Frontal cortex (tissue), 3 donors: ENCODE measurements at regions not wholly inside any gene's neighbourhood (a gene's known extent, or its start where the extent isn't known, plus 50 kb on each side); places are given as distances from the start of the nearest gene placed in this dataset.
"Not testable (repeated sequence)": the region's sequence is repeated elsewhere in the genome, so short reads cannot be mapped to it uniquely, and the experiment has no call there.

Experiments
- DNase-seq, 2 donors: peaks; one replicate each; pipeline ENCODE4 v3.0.0; 2012; ENCODE audit warnings: low spot score in 2 of 2
- FAIRE-seq: peaks from 2 replicates; lab custom pipeline; 2012; peaks lifted over from hg19 to GRCh38; lab: Jason Lieb, UNC
- donor health status: control.
- donor health status: control.
- donor health status: control.

GRCh38 chr14:30063746-30064145, 136.1 kb upstream of the PRKD1 start:
- FAIRE-seq, result no peak
- no peak for DNase-seq

DNA sequence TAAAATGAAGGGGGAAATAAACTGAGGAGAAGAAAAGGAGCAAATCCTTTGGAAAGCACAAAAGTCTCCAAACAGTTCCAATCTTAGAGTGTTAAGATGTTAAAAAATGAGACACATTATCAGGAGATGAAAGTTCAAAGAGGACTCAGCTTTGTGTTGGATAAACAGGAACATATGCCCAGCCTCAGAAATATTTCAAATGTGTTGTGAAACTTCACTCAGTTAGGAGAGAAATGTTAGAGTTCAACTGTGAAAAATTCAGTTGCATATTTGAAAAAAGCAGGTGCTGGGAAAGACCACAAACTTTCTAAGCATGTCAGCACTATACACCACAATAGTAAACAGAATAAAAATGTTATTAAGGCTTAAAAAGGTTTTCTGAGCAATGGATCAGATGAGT, 136.8 kb upstream of the PRKD1 start:
- DNase-seq, result no peak
- FAIRE-seq, result no peak

DNA sequence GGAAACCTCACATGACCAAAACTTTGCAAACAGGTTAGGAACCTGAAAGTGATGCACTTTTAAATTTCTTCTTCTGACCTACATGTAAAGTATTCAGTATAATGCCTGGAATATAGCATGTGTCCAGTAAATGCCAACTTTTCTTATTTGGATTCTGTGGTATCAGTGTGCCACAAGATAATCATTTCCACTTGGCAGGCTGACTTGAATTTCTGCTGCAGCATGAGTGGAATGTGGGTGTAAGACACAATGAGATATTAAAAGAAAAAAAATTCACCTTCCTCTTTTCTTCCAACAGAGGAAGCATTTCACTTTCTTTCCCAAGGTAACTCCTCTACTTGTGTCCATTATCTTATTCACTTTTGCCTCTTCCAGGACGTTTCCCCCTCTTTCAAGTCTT, 141.9 kb upstream of the PRKD1 start:
- no peak for DNase-seq
- FAIRE-seq, result no peak

DNA sequence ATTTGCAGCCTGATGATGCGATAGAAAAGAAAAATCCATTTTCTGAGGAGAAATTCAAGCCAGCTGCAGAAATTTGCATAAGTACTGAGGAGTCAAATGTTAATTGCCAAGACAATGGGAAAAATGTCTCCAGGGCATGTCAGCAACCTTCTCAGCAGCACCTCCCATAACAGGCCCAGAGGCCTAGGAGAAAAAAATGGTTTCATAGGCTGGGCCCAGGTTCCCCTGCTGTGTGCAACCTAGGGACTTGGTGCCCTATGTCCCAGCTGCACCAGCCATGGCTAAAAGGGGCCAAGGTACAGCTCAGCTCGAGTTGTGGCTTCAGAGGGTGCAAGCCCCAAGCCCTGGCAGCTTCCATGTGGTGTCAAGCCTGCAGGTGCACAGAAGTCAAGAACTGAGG, 144.8 kb upstream of the PRKD1 start:
- FAIRE-seq, DNase-seq: not testable (repeated sequence)

GRCh38 chr14:30077946-30078345, 150.3 kb upstream of the PRKD1 start:
- DNase-seq (no peak), FAIRE-seq (no peak)

DNA sequence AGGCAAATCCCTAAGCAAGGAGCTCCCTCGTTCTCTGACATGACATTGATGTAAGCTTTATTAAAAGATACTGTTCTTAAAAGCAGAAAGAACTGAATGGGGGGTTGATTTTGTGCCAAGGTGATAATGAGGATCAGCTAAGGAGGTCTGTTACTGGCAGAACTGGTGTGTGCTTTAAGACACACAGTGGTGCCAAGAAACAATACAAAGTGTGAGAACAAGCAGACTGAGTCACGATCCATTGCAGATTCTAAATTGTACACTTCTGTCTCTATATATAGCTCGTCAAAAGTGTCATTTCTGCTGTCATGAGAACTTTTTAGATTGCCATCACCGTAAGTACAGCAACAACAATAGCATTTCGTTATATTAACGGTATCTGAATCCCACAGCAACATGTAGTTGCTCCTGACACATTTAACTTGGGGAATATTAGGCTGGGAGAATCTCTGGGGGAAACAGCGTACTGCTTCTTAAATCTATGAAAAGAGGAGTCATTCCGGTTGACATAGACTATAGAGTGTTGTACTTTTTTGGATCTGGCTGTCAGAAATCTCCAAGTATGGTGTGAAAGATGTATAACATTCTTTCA, 151.3 kb upstream of the PRKD1 start:
- DNase-seq, result no peak
- no peak for FAIRE-seq

DNA sequence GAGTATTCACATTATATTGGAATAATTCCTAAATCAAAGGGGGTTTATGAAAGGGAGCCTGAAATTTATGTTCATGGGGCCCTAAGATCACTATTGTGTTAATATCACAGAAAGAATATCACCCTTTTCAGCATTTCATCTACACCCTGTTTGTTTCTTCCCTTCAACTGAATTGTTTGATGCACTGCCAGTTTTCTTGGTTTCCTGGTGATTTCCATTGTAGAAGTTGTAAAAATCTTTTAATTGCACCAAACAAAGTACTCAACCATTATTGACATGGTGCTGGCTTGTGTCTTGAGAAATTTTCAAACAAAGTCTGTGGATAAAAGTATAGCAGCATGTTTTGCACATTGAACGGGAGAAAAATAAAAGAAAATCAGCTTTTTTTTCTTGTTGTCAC, 154.8 kb upstream of the PRKD1 start:
- FAIRE-seq (no peak), DNase-seq (no peak)

DNA sequence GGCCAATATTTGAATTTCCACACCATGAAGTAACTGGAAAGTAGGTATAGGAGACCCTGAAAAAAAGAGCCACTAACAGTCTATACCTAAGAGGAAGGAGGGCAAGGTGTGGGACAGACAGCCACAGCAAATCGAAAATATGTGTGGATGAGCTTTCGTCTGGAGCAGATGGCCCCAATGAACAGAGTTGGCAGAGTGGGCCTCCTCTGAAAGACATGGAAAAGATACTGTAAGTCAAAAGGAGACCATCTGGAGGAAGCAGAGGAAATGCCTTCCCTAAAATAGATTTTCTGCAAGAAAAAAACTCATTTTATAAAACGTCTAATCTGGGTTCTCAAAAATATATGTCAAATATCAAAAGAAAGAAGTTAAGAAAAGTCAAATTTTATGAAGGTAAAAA, 157.2 kb upstream of the PRKD1 start:
- DNase-seq (no peak), FAIRE-seq (no peak)

GRCh38 chr14:30085943-30086342, 158.3 kb upstream of the PRKD1 start:
- no peak for DNase-seq
- no peak for FAIRE-seq

GRCh38 chr14:30088620-30089019, 161.0 kb upstream of the PRKD1 start:
- no peak for FAIRE-seq
- DNase-seq, result no peak

- no peak for FAIRE-seq
Measured at GRCh38 chr14:30108975-30109700, 181.5 kb upstream of the PRKD1 start.

GRCh38 chr14:30114051-30114450, 186.4 kb upstream of the PRKD1 start:
- no peak for FAIRE-seq
- DNase-seq, result no peak

More at GRCh38 chr14:30108975-30109700, 181.5 kb upstream of the PRKD1 start:
- DNase-seq, result no peak

DNA sequence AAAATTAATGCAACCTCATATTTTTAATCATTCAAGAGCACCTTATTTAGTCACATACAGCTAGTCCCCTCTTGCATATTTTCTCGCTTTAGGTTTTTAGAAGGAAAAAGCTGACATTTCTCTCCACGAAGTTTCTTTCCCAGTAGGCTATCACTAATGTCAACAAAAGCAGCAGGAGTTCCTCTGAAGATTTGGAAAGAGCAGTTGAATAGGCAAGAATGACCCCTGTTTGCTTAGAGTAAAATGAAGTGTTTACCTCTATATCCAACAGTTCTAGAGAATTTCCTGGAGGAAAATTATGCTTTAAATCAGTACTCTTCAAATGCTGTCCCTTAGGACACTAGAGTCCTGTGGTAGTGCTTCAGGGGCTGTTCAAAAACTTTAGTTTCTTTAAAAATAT, 188.1 kb upstream of the PRKD1 start:
- FAIRE-seq (no peak), DNase-seq (no peak)

GRCh38 chr14:30118992-30119640, 191.5 kb upstream of the PRKD1 start:
- FAIRE-seq, result peak; percentile 97
- no peak for DNase-seq

- FAIRE-seq (no peak), DNase-seq (no peak)
Measured at GRCh38 chr14:30125322-30125979, 197.8 kb upstream of the PRKD1 start.

GRCh38 chr14:30129807-30130206, 202.2 kb upstream of the PRKD1 start:
- FAIRE-seq, result no peak
- DNase-seq, result no peak

GRCh38 chr14:30131581-30132097, 204.0 kb upstream of the PRKD1 start:
- FAIRE-seq (no peak), DNase-seq (no peak)

DNA sequence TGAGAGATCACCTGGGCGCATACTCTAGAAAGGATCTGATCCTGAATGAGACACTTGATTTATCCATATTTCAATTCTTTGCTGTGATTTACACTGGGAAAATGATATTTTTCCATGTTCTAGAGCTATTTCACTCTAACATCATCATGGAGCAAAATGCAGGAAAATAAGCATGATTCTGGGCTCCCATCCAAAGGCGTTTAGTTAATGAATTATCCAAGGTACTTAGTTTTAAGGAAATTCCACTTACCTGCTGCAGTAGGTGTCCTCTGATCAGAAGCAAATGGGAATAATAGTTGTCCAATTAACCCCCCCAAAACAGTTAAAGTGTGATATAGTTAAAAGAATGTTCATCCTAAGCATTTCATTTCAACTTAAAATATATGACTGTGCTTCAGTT, 204.5 kb upstream of the PRKD1 start:
- no peak for FAIRE-seq
- DNase-seq, result no peak

DNA sequence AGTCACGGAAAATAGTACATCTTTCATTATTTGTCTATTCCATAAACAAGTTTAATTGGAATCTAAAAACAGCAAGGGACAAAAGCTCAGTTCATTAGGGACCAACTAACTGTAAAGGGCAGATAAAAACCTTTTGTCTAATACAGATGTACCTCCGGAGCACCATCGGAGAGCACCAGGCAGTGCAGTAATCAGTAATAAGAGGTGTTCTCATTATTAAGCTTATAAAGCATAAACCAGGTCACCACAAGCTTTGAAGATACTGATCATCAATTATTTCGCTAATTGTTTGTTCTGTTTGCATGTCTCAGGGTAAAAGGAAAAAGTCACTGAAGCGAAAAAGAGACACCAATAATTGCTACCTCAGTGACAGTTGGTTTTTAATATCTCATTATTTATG, 207.3 kb upstream of the PRKD1 start:
- FAIRE-seq (no peak), DNase-seq (no peak)

- DNase-seq, result no peak
- FAIRE-seq, result no peak
Measured at GRCh38 chr14:30138567-30138966, 210.9 kb upstream of the PRKD1 start.

DNA sequence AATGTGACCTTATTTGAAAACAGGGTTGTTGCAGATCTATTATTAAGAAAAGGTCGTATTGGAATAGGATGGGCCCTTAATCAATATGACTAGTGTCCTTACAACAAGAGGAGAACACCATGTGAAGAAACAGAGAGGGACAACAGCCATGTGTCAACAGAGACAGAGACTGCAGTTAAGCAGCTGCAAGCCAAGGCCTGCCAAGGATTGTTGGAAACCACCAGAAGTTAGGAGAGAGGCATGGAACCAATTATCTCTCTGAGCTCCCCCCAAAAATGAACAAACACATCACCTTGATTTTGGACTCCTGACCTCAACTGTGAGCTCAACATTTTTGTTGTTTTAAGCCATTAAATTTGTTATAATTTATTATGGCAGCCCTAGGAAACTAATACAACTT, 214.6 kb upstream of the PRKD1 start:
- FAIRE-seq (no peak), DNase-seq (no peak)
